GM21515 (cell line): ENCODE measurements at regions not wholly inside any gene's neighbourhood (a gene's known extent, or its start where the extent isn't known, plus 50 kb on each side); places are given as distances from the start of the nearest gene placed in this dataset.
"Not testable (repeated sequence)": the region's sequence is repeated elsewhere in the genome, so short reads cannot be mapped to it uniquely, and the experiment has no call there.

Experiments used
- ATAC-seq: cut with Tn5 transposase; IDR thresholded peaks from one replicate; pipeline ENCODE4 v1.9.1; 2021; ENCODE audit not compliant: unreplicated experiment

- no peak for ATAC-seq
Measured at GRCh38 chr6:144606083-144606482, 320.9 kb downstream of the UTRN start.

- no peak for ATAC-seq
Measured at GRCh38 chr6:144607998-144608735, 323.0 kb downstream of the UTRN start.

GRCh38 chr6:144612811-144613210 is 327.7 kb downstream of the UTRN start:
- ATAC-seq, result no peak

- no peak for ATAC-seq
Measured at GRCh38 chr6:144613859-144614258, 328.7 kb downstream of the UTRN start.

GRCh38 chr6:144615870-144616269 is 330.7 kb downstream of the UTRN start:
- ATAC-seq, result no peak

- ATAC-seq, result no peak
Measured at GRCh38 chr6:144617191-144617590, 332.1 kb downstream of the UTRN start.

GRCh38 chr6:144617708-144618107 is 332.6 kb downstream of the UTRN start:
- no peak for ATAC-seq

GRCh38 chr6:144619966-144620365 is 334.8 kb downstream of the UTRN start:
- no peak for ATAC-seq

GRCh38 chr6:144621332-144621731 is 336.2 kb downstream of the UTRN start:
- ATAC-seq, result no peak

- no peak for ATAC-seq
Measured at GRCh38 chr6:144624246-144624645, 339.1 kb downstream of the UTRN start.

GRCh38 chr6:144624716-144625115 is 339.6 kb downstream of the UTRN start:
- no peak for ATAC-seq

- ATAC-seq, result no peak
Measured at GRCh38 chr6:144630857-144631256, 345.7 kb downstream of the UTRN start.

GRCh38 chr6:144632266-144632665 is 347.1 kb downstream of the UTRN start:
- ATAC-seq, result no peak

- ATAC-seq, result no peak
Measured at GRCh38 chr6:144633886-144634285, 348.8 kb downstream of the UTRN start.

GRCh38 chr6:144634371-144634770 is 349.2 kb downstream of the UTRN start:
- no peak for ATAC-seq

- ATAC-seq, result no peak
Measured at GRCh38 chr6:144635051-144635450, 349.9 kb downstream of the UTRN start.

GRCh38 chr6:144636025-144636424 is 350.9 kb downstream of the UTRN start:
- not testable (repeated sequence) for ATAC-seq

- ATAC-seq, result no peak
Measured at GRCh38 chr6:144637541-144637940, 352.4 kb downstream of the UTRN start.

GRCh38 chr6:144639654-144640053 is 354.5 kb downstream of the UTRN start:
- ATAC-seq, result no peak

- no peak for ATAC-seq
Measured at GRCh38 chr6:144641286-144641685, 356.2 kb downstream of the UTRN start.

GRCh38 chr6:144644776-144645175 is 359.6 kb downstream of the UTRN start:
- no peak for ATAC-seq

GRCh38 chr6:144646093-144647056 is 361.2 kb downstream of the UTRN start:
- no peak for ATAC-seq
